Lower leg skin (tissue), 4 donors: ENCODE measurements at regions not wholly inside any gene's neighbourhood (a gene's known extent, or its start where the extent isn't known, plus 50 kb on each side); places are given as distances from the start of the nearest gene placed in this dataset.

Experiments
- DNase-seq, 2 donors: peaks; one replicate each; pipeline ENCODE4 v3.0.0-alpha.2; 2019; ENCODE audit warnings: low spot score in 2 of 2
- H3K4me3 ChIP-seq: fragments of 200-600 bp; sonication (generic); 2 replicates; pipeline ENCODE4 v1.5.1; 2017; ENCODE audit warnings: mild to moderate bottlenecking, low read depth; ENCODE audit not compliant: poor library complexity, severe bottlenecking
- POLR2A ChIP-seq, 2 donors: fragments of 450-650 bp; IDR thresholded peaks; one replicate each; pipeline ENCODE4 v1.6.1; 2016 to 2017; ENCODE audit warnings: antibody characterized with exemption in 2 of 2, mild to moderate bottlenecking in 1 of 2, moderate library complexity in 1 of 2
- WGBS, 2 donors: methylation state at CpG; one replicate each; pipeline ENCODE4 v1.1.5; 2018; 5-methylcytosine and 5-hydroxymethylcytosine counted together
- intact Hi-C: fragments of 100-400 bp; cut with DNase I; formaldehyde crosslinking; loops from one replicate; pipeline ENCODE4 v1.15.0; 2023; ENCODE audit warnings: low total_unique reads
- TF ChIP-seq, protein P1 (sequence below), 3 donors: fragments of 450-650 bp; IDR thresholded peaks; one replicate each; pipeline ENCODE4 v1.5.1; 2016; ENCODE audit warnings: antibody characterized with exemption in 3 of 3, mild to moderate bottlenecking in 3 of 3, moderate library complexity in 2 of 3

DNA sequence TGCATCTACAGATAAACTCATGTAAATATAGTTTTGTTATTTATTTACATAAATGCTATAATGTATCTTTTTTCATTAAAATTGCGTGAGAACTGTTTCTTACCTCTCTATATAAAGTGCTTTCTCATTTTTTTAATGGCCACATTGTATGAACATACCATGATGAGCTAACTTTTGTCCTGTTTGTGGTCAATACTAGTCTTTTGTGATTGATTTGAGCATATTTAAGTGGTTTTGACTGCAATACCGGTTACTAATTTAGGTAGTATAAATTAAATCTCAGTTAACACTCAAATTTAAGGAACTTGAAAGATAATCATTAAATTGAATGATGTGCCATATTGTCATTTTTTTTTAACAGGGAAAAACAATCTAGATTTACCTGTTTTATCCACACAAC, 108.2 kb downstream of the HAUS1 start:
- no peak for DNase-seq
- H3K4me3 ChIP-seq, result no peak overlapping the region
- intact Hi-C loops, result no loop called here
- whole genome bisulfite sequencing, 2 donors, result 93 to 98% methylated on average over 2 of the region's 2 CpGs
- TF ChIP-seq POLR2A (IDR thresholded peaks at IDR 0.05), result no peak
- TF ChIP-seq, protein P1, sequence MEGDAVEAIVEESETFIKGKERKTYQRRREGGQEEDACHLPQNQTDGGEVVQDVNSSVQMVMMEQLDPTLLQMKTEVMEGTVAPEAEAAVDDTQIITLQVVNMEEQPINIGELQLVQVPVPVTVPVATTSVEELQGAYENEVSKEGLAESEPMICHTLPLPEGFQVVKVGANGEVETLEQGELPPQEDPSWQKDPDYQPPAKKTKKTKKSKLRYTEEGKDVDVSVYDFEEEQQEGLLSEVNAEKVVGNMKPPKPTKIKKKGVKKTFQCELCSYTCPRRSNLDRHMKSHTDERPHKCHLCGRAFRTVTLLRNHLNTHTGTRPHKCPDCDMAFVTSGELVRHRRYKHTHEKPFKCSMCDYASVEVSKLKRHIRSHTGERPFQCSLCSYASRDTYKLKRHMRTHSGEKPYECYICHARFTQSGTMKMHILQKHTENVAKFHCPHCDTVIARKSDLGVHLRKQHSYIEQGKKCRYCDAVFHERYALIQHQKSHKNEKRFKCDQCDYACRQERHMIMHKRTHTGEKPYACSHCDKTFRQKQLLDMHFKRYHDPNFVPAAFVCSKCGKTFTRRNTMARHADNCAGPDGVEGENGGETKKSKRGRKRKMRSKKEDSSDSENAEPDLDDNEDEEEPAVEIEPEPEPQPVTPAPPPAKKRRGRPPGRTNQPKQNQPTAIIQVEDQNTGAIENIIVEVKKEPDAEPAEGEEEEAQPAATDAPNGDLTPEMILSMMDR (IDR thresholded peaks at IDR 0.05), result no peak

- TF ChIP-seq POLR2A (IDR thresholded peaks at IDR 0.05), result no peak
- TF ChIP-seq, protein P1 (IDR thresholded peaks at IDR 0.05), result no peak
- intact Hi-C loops, result no loop called here
- 2 to 27% methylated on average over 3 of the region's 3 CpGs for WGBS, 2 donors
- no peak for DNase-seq
- H3K4me3 ChIP-seq, result no peak overlapping the region
Measured at GRCh38 chr18:46213295-46213694, 109.1 kb downstream of the HAUS1 start.

DNA sequence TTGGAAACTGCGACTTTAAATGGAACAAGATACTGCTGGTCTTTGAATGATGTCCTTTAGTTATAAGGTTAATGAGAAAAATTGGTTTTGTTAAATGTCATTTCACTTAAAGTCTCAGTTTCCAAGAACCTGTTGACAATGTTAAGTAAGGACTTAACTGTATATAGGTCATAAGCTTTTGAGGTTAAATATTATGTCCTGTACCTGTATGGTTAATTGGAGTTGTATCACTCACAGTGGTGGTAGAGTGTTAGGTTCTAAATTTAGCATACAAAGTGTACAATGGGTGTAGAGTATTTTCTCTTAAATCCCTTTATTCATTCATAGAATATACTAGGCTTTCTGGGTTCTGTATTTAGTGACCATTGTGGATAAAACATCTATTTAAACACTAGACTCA, 110.2 kb downstream of the HAUS1 start:
- DNase-seq, result no peak
- 94 to 97% methylated on average over 1 of the region's 1 CpG for WGBS, 2 donors
- no peak overlapping the region for H3K4me3 ChIP-seq
- intact Hi-C loops, result no loop called here
- no peak for TF ChIP-seq POLR2A (IDR thresholded peaks at IDR 0.05)
- TF ChIP-seq, protein P1 (IDR thresholded peaks at IDR 0.05), result no peak

- intact Hi-C loops, result no loop called here
- TF ChIP-seq, protein P1 (IDR thresholded peaks at IDR 0.05), result no peak
- no peak for TF ChIP-seq POLR2A (IDR thresholded peaks at IDR 0.05)
- no peak overlapping the region for H3K4me3 ChIP-seq
- WGBS, 2 donors, result 94 to 95% methylated on average over 16 of the region's 16 CpGs
- DNase-seq, result no peak
Measured at GRCh38 chr18:46215902-46216723, 111.9 kb downstream of the HAUS1 start.

- WGBS, 2 donors, result 86 to 95% methylated on average over 3 of the region's 3 CpGs
- DNase-seq, result no peak
Measured at GRCh38 chr18:46220116-46220515, 115.9 kb downstream of the HAUS1 start.

More at GRCh38 chr18:46220116-46220515, 115.9 kb downstream of the HAUS1 start:
- no peak overlapping the region for H3K4me3 ChIP-seq
- no peak for TF ChIP-seq POLR2A (IDR thresholded peaks at IDR 0.05)
- TF ChIP-seq, protein P1 (IDR thresholded peaks at IDR 0.05), result no peak
- intact Hi-C loops, result no loop called here
